ENCODE measurements at regions not wholly inside any gene's neighbourhood (a gene's known extent, or its start where the extent isn't known, plus 50 kb on each side); places are given as distances from the start of the nearest gene placed in this dataset.

DNA sequence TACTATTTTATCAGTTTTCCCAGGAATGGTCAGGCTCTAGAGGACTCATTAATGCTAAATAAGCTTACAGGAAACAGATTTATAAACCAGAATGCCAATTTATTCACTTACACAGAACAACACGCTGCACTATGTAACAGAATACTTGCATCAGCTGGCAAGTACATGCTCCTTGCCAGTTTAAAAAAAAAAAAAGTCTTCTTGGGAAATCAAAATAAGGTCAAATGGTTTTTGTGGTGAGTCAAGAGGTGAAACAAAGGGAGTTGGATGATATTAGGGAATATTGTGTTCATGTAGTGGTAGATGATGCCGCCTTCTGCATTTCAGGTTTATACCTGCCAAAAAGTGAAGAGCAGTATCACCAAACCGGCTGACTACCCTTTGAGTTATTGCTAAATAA is 1322.1 kb upstream of the ZEB2 start:
- DNase-seq = no peak

DNA sequence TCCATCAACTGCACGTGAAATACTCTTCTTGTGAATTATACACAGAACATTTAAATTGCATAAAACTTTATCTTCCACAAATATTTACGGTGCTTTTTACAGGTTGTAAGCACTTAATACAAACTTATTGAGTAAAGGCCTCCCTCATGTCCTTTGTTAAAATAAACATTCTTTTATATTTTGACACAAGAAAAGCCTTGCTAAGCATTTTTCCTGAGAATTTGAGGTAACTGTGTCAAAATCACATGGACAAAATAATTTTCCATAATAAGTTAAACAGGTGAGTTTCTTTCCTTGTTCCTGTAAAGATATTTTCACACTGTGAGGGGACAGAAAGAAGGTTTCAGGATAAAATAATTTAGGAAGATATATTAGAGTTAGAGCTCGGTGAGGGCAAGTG is 1317.1 kb upstream of the ZEB2 start:
- DNase-seq = no peak

DNA sequence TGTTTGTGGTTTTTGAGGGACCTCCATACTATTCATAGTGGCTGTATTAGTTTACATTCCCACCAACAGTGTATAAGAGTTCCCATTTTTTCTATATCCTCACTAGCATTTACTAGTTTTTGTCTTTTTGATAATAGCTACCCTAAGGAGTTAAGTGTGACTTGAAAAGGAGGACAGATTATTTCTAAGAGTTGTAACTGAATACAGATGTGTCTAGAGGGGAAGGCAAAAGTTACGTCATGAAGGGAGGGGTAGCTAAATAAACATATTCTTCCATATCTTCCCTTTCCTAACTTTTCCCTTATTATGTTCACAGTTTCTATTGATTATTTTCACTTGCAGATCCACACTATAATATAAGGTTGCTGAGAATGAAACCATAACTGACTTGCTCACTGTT is 1315.7 kb upstream of the ZEB2 start:
- no peak for DNase-seq

DNA sequence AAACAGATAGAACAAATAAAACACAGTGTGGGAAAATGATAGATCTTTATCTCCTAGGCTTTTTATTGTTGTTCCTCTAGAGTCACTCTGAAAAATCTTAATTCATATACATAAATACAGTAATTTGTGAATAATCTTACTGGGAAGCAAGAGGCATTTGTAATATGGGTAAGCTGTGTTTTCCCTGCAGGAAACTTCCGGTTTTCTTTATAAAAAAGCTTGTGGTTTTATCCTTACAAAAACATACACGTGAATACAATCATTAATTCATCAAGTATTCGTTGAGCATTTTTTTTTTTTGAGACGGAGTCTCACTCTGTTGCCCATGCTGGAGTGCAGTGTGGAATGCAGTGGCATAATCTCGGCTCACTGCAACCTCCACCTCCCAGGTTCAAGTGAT is 1312.8 kb upstream of the ZEB2 start:
- DNase-seq = no peak

DNA sequence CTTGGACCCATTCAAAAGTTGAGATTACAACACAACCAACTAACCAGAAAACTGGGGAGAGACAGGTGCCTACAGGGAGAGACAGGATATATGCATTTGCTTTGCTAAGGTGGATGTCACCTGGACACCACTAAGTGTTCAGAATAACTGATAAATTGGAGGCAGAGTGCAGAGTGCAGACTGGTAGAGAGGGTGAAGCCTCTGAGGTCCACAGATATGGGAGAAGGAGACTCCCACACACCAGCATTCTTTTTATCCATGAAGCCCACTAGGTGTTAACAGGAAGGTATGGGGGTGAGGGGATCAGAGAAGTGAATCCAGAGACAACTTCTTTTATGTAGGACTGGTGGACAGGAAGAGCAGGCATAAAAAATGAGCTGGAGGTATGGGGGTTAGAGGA is 1310.0 kb upstream of the ZEB2 start:
- DNase-seq = no peak

DNA sequence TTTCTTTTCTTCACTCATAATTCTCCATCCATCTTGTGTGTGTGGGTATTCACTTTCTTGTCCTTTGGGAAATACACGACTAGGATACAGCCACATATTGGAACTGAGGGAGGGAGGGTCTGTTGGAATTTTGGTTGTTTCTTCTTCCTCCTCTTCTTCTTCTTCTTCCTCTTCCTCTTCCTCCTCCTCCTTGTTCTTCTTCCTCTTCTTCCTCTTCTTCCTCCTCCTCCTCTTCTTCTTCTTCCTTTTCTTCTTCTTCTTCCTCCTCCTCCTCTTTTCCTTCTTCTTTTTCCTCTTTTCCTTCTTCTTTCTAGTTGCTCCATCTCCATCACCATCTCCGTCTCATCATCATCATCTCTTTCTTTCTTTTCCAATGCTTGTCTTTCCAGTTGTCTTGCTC is 1307.3 kb upstream of the ZEB2 start:
- no peak for DNase-seq

DNA sequence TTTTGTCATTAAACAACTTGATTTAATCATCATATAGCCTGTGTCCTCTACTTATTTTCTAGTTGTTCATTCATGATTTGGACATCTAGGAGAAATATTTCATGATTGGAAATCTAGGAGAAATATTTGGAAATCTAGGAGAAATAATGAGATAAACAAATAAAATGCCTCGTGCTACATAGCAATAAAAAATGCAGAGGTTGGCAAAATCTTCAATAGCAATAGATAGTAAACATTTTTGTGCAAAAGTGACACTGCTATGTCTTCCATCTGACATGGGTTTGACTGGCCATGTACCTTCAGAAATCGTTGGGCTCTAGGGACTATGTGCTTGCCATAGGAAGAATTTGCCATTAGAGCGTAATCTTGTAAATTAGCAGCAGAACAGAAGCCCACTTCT is 1304.5 kb upstream of the ZEB2 start:
- DNase-seq = no peak

DNA sequence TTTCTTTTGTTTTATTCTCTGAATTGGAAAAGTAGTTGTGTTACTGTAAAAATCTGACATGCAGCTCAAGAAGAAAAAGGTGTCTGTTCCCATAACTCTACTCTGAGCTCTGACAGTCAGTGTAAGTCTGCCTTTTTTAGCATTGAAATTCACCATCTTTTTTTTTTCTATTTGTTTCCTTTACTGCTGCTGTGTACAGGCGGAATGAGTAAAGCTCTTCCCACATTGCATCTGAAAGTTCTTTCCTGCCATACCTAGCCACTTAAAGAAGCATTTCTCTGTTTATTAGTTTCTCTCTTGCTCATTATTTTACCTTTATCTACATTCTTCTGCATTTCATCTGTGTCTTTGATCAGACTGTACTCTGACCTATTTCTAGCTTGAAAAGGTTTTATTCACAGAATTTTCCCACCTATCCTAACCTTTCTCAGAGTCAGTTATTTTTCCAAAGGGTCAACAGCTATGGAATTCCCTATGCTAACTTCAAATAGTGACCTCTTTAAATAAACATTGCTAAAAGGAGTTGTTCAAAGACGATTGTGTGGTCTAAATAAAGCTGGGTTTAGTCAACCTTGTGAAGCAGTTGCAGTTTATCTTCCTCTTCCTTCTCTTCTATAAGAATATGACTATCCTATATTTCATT is 1303.1 kb upstream of the ZEB2 start:
- DNase-seq = no peak

DNA sequence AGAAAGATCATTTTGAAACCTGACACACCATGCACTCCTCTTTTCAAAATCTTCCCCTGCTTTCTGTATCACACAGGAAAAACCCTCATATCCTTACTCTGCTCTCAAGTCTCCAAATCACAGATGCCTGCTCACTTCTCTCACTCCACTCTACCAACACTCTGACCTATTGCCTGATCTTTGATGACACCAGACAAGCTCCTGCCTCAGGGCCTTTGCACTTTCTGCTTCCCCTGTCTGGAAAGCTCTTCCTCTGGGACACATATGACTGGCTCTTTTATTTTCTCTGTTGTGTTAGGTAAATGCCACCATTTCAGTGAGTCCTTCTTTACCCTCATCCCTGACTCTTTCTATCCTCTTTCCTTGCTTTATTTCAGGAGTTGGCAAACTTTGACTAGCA is 1300.7 kb upstream of the ZEB2 start:
- no peak for DNase-seq

DNA sequence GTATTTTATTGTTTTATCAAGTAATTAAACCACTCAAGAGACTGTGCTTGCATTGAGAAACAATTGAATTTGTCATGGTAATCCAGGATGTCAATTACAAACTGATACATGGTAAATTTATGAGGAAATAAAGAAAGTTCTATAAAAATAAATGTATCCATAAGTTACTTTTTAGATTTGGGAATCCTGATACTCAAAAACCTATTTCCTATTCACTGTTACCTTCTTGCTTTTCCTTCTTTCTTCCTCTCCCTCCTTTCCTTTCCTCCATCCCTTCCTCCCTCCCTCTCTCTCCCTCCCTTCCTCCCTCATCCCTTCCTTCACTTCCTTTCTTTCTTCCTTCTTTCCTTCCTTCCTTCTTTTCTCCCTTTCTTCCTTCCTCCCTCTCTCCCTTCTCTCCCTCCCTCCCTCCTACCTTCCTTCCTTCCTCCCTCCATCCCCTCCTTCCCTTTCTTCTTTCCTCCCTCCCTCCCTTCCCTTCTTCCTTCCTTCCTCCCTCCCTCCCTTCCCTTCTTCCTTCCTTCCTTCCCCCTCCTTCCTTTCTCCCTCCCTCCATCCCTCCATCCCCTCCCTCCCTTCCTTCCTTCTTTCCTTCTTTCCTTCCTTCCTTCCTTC is 1299.1 kb upstream of the ZEB2 start:
- no peak for DNase-seq

DNA sequence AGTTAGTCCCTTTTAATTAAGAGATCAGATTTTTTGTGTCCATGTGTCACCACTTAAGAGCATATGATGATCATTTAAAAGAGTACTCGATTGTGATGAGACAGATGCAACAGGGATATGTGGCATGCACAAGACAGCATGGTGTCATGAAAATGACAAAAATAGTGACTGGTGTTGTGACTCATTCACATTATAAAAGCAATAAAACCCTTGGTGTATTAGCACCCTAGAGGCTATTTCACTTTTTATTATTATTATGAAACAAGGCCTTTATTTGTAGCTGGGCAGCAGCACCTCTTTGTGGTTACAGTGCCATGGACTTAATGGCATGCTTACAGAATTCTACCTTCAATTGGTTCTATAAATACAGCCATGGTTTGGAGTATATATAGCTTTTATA is 1296.0 kb upstream of the ZEB2 start:
- DNase-seq = no peak

DNA sequence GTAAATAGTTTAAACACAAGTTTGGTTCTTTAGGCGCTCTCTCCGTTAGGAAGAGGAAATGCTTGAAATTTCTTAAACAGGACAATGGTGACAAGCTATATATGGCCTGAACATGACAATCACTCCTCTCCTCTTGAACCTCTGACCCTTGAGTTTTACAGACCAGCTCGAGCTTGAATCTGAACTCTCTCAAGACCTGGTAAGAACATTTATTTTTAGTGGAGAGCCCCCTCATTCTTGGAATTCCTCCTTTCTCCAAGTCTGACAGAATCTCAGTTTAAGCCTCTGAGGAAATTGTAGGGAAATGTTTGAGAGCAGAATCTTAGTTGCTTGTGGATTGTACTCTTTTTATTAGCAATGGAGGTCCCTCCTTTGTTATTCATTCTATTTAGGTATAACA is 1293.6 kb upstream of the ZEB2 start:
- no peak for DNase-seq

DNA sequence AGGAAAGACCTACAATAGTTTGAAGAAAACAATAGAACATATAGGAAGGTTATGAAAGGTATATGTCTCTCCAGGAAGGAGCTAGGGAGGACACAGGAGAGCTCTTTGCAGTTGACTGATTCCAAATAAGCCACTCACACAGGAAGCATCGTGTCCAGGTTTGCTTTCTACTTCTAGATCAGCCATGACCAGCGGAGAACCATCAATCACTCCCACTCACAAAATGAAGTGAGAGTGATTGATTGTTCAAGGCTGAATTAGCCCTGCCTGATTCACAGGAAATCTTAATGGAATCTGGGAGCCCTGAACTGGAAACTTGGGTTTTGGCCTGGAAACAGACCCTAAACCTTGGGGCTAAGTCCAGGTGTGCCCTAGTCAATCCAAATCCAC is 1292.2 kb upstream of the ZEB2 start:
- DNase-seq = no peak

DNA sequence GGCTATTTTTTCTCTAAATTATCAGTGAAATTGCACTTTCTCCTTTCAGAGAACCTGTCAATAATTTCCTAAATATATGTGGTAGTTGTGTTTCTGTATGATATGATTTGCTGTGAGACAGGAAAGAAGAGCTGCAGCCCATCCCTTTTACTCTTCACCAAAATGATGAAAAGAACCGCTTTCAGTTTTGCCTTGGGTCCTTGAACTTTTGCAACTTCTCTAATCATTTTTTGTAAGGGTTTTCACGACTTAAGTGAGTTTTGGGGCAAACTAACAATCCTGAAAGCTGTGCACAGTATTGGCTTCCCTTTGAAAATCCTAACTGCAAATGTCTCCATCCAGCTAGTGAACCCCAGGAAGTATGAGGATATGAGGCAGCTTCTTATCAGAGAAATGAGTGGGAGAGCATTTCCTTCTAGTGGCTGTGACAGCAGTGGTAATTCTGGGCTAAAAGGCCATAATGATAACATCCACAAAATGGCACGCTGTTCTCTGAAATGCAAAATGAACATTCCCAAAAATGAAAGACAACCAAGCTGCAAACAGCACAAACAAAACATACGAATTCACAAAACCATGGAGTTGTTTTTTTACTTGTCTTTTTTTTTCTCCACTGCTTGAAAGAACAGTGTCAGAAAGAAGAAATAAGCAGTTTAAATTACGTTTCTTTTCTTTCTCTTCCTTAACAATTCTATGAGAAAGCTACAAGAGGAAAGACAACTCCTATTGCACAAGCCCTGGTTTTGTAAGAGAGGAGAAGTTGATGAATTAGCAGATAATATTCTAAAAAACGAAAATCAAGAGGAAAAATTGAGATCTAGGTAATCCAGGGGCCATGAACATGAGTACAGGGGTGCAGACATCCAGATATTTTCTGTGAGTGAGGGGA is 1291.6 kb upstream of the ZEB2 start:
- DNase-seq = no peak

DNA sequence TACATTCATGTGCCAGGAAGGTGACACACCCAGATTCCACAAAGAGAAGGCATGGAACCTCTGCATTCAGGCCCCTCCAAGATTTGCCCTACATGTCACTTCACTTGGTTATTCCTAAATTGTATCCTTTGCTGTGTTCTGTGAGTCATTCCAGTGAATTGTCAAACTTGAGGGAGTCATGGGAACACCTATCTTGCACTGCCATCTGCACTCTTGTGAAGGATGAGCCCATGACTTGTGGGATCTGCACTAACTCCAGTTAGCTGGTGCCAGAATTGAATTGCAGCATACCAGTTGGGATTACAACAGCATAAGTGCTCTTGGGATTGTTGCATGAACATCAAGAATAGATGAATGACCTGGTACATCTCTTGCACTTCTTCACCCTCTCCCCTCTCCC is 1288.0 kb upstream of the ZEB2 start:
- DNase-seq = no peak

DNA sequence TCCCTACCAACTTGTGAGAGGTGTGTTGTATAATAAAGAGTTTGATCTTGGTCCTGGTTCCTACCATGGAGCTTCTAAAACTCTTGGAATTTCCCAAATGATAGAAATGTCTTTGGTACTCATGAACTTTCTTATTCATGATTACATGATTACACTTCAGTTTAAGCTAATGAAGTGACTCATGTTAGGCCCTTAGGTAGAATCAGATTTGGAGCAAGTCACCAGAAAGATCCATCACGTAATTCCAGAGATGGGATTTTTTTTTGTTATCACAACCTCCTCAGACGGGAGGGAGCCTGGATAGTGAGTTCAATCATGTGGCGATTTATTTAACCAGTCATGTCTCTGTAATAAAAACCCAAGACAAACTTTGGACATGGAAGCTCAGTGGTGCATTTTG is 1287.6 kb upstream of the ZEB2 start:
- no peak for DNase-seq

DNA sequence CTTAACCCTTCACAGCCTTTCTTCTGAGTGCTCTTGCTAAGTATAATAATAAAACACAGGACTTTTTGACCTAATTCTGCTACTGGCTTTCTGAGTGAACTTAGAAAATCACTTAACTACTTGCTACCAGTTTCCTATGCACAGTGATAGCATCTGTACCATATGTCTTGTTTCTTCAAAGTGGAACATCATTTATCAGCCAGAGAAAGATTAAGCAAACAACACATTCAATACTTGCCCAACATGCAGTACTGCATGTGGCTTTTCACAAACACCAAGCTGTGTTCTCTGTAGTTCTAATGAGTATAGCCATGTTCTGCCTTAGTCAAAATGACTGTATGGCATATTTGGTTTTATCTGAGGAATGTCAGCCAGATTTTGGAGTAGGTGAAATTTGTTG is 1286.6 kb upstream of the ZEB2 start:
- DNase-seq = no peak

DNA sequence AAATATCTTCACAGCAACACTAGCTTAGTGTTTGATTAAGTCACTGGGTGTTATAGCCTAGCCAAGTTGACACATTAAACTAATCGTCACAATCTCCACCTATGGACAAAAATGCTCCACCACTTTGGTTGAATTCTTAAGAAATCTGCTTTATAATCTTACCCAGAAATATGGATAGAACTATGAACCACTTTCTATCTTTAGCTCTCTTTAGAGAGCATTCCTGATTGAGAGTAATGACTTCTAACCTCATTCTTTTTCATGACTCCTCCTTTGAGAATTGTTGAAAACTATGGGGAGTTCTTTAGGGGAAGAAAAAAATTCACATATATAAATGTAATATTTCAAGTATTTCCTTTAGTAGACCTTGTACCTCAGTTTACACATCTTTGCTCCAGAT is 1282.2 kb upstream of the ZEB2 start:
- DNase-seq = no peak

DNA sequence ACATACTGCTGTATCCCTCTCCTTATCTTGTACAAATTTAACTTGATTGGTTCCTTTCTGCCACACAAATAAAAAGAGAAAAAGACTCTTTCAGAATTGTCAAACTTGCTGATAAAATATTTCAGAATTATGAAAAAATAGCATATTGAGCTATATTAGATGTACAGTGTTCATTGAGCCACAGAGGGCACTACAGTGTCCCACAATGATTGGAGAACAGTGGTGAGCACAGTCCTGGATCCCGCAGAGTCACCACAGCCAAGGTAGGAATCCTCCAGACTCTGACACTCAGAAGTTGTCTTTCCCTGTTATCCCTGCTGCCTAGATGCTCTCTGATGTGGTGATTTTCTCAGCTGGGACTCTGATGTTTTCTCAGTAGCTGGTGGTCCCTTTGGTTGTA is 1281.3 kb upstream of the ZEB2 start:
- DNase-seq = no peak

DNA sequence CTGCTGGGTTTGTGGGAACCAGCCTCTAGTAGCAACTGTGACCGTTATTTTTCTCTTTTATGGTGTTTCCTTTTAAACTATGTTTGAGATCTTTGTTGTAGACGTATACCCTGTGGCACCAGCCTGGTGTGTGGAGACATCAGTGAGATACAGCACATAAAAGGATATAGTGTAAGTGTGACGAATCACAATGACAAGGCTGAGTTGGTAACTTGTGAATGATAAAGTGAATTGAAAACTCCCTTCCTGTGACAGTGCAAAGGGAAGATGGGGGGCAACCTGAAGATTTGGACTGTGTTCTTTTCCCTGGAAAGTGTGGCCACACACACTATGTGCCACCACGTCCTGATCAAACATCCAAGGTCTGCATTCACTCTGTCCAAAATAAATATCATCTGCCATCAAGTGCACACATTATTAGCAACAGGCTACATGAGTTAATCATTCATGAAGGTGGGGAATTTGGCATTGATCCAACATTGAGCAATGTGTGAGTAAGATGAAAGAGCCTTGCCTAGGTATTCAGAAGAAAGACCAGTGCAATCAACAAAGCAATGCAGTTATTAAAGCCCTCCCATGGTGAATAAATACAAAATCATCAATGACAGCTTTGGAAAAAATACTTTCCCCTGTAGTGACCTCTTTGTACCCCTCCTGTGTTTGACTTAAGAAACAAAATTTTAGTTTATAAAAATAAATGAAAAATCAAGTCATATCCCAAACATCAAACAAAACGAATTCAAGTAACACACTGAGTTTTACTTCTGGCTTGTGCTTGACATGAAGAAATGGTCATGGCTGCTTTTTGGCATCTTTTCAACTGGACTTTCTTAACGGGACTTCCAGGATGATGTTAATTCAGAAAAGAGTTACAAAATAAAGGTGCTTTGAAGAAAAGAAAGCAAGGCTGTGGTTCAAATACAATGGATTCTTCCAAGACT is 1280.5 kb upstream of the ZEB2 start:
- DNase-seq = no peak

DNA sequence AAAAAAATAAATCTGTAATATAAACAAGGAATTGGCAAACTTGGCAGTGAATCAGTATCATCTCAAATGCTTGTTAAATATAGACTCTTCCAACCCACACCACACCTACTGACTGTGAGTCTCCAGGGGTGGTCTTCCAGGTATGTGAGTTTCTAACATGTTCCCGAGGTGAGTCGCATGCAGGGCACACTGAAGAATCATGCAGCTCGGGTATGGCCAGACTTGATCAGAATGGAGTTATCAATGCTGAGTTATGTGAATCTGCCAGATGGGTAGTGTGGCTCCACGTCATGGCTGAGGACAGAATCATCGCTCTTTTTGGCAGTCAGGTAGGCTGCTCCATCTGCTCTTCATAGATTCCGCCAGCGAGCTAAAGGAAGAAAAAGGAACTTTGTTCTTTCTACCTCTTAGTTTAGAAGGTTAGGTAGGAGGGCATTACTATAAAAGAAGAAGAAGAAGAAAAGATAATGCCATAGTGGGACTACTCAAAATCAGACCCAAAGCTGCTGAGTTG is 1279.7 kb upstream of the ZEB2 start:
- no peak for DNase-seq

DNA sequence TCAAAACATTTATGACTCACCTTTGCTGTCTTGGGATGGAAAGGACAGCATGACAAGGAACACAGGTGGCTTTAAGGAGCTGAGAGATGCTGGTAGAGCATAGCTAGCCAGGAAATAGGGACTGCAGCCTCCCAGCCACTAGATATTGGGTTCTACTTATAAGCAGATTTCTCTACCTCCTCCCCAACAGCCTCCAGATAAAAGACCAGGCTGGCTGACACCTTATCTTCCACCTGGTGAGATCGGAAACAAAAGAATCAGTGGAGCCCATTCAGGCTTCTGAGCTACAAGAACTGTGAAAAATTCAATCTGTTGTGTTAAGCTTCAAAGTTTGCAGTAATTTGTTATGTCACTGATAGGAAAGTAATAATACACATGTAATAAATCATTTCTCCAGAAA is 1278.5 kb upstream of the ZEB2 start:
- DNase-seq = no peak

DNA sequence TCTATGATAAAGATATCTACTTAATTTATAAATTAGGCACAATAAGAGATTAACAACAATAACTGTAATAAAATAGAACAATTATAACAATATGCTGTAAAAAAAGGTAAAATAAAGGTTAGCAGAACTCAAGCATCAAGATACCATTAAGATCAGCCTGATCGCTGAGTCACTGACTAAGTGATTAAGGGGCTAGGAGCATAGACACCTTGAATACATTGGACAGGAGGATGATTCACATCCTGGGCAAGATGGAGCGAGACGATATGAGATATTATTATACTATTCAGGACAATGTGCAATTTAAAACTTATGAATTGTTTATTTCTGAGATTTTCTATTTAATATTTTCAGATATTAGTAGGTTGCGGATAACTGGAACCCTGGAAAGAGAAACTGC is 1277.8 kb upstream of the ZEB2 start:
- no peak for DNase-seq
